Neural cell (in vitro differentiated cells): ENCODE measurements at regions not wholly inside any gene's neighbourhood (a gene's known extent, or its start where the extent isn't known, plus 50 kb on each side); places are given as distances from the start of the nearest gene placed in this dataset.

Experiments used
- EP300 ChIP-seq: fragments of 450-650 bp; conservative IDR thresholded peaks from 2 replicates; pipeline ENCODE4 v1.6.1; 2014; ENCODE audit warnings: antibody characterized with exemption, mild to moderate bottlenecking, moderate library complexity; ENCODE audit not compliant: poor library complexity, severe bottlenecking
- EZH2 ChIP-seq: fragments of 200-600, 300-800 bp; shearing (Covaris generic), sonication (generic); IDR thresholded peaks from 2 replicates; pipeline ENCODE4 v1.6.1; 2014; ENCODE audit warnings: antibody characterized with exemption, low read length, borderline replicate concordance, mild to moderate bottlenecking; ENCODE audit not compliant: insufficient read depth, poor library complexity, severe bottlenecking
- TAF1 ChIP-seq: IDR thresholded peaks from 2 replicates; pipeline ENCODE4 v1.6.1; 2012; ENCODE audit warnings: low read depth
- TF ChIP-seq, protein P1 (sequence below): IDR thresholded peaks from 2 replicates; pipeline ENCODE4 v1.6.1; 2012; ENCODE audit warnings: borderline replicate concordance
- TF ChIP-seq, protein P2 (sequence below): fragments of 450-650 bp; IDR thresholded peaks from 2 replicates; pipeline ENCODE4 v1.5.1; 2014; ENCODE audit warnings: antibody characterized with exemption, mild to moderate bottlenecking, moderate library complexity; ENCODE audit not compliant: poor library complexity, severe bottlenecking

DNA sequence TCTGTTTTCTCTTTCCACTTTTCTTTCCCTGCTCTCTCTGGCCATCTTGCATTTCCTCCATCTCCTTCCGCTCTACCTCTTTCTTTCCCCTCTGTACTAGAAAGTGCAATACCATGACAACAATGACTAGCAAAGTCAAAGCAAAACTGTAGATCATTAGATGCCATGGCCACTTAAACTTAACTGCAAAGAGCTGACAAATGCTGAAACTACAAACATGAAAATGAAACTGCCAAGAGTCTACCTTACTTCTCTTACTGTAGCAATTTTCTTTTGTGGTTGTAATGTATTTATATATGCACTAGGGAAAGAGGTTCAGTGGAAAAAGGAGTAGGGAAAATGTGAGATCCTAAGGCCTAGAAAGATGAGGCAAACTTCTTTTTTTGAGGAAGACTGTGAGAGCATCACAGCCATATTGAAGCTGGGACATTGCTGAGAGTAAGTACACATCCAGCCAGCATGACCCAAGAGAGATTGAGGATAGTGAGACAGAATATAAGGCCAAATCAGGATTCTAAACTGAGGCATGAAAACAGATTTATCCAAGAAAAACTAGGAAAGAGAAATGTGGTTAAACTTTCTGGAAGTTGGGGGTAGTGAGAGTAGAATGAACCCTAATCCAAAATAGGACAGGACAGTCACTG lies 276.6 kb upstream of the NAV3 start:
- TF ChIP-seq, protein P1, sequence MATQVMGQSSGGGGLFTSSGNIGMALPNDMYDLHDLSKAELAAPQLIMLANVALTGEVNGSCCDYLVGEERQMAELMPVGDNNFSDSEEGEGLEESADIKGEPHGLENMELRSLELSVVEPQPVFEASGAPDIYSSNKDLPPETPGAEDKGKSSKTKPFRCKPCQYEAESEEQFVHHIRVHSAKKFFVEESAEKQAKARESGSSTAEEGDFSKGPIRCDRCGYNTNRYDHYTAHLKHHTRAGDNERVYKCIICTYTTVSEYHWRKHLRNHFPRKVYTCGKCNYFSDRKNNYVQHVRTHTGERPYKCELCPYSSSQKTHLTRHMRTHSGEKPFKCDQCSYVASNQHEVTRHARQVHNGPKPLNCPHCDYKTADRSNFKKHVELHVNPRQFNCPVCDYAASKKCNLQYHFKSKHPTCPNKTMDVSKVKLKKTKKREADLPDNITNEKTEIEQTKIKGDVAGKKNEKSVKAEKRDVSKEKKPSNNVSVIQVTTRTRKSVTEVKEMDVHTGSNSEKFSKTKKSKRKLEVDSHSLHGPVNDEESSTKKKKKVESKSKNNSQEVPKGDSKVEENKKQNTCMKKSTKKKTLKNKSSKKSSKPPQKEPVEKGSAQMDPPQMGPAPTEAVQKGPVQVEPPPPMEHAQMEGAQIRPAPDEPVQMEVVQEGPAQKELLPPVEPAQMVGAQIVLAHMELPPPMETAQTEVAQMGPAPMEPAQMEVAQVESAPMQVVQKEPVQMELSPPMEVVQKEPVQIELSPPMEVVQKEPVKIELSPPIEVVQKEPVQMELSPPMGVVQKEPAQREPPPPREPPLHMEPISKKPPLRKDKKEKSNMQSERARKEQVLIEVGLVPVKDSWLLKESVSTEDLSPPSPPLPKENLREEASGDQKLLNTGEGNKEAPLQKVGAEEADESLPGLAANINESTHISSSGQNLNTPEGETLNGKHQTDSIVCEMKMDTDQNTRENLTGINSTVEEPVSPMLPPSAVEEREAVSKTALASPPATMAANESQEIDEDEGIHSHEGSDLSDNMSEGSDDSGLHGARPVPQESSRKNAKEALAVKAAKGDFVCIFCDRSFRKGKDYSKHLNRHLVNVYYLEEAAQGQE, result no peak
- TF ChIP-seq, protein P2, sequence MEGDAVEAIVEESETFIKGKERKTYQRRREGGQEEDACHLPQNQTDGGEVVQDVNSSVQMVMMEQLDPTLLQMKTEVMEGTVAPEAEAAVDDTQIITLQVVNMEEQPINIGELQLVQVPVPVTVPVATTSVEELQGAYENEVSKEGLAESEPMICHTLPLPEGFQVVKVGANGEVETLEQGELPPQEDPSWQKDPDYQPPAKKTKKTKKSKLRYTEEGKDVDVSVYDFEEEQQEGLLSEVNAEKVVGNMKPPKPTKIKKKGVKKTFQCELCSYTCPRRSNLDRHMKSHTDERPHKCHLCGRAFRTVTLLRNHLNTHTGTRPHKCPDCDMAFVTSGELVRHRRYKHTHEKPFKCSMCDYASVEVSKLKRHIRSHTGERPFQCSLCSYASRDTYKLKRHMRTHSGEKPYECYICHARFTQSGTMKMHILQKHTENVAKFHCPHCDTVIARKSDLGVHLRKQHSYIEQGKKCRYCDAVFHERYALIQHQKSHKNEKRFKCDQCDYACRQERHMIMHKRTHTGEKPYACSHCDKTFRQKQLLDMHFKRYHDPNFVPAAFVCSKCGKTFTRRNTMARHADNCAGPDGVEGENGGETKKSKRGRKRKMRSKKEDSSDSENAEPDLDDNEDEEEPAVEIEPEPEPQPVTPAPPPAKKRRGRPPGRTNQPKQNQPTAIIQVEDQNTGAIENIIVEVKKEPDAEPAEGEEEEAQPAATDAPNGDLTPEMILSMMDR, result no peak
- TF ChIP-seq TAF1, result no peak
- no peak for TF ChIP-seq EZH2
- TF ChIP-seq EP300, result no peak
